AG10803 (cell line): ENCODE measurements at regions not wholly inside any gene's neighbourhood (a gene's known extent, or its start where the extent isn't known, plus 50 kb on each side); places are given as distances from the start of the nearest gene placed in this dataset.

Source experiments
- DNase-seq: peaks from one replicate; pipeline ENCODE4 v3.0.0; 2010; ENCODE audit warnings: low read depth
- H3K4me3 ChIP-seq: 2 replicates; pipeline ENCODE4 v1.5.1; 2011; ENCODE audit warnings: mild to moderate bottlenecking, low read length, control low read depth
- CTCF ChIP-seq: conservative IDR thresholded peaks from 2 replicates; pipeline ENCODE4 v1.5.1; 2011; ENCODE audit warnings: mild to moderate bottlenecking, low read length, control low read depth, inconsistent platforms

GRCh38 chr16:63195336-63195735, 1159.1 kb upstream of the CDH8 start:
- DNase-seq = no peak
- TF ChIP-seq CTCF = no peak
- H3K4me3 ChIP-seq = no peak overlapping the region

DNA sequence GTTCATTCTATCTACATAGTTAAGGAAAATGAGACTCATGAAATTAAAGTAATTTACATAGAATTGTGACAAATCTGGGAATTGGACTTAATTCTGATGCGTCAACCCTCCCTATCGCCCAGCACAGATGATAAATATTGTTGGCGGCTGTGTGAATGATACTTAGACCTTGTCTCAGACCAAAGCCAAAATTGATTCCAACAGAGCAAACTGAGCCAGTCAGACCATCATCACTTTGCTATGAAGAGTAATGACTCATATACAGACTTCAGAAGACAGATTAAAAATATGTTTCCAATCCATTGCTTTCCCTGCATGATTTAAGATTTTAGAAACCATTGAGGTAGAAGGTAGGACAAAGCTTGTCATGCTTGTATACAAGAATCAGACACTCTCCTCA, 1156.7 kb upstream of the CDH8 start:
- H3K4me3 ChIP-seq = no peak overlapping the region
- DNase-seq = no peak
- TF ChIP-seq CTCF = no peak

DNA sequence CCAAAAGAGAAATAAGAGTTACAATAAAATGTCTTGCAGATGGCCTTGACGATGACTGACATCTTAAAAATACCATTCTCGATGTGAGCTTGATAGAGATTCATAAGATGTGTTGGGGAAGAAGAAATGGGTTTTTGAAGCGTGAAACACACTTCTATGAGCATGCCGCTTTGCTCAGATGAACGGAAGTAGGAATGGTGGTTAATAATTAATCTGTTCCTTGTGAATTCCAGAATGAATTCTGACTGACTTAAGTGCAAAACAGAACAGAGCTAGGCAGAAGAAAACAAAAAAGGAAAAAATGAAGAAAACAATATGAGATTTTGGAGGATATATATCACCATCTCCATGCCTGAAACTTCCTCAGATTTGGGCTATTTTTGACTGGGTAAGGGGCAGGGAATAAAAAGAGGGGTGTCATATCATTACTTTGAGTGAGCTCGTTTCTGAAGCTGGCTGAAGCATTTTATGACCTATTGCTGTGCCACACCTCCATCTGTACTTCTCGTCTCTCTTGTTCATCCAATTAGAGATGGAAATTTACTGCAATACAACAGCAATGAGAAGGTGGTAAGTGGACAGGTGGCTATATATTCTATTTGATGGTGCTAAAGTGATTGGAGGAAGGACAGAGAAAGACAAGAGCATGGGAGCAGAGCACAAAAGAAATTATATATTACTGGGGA, 1152.0 kb upstream of the CDH8 start:
- TF ChIP-seq CTCF = no peak
- no peak overlapping the region for H3K4me3 ChIP-seq
- no peak for DNase-seq

GRCh38 chr16:63187638-63188037, 1151.4 kb upstream of the CDH8 start:
- H3K4me3 ChIP-seq = no peak overlapping the region
- DNase-seq = no peak
- TF ChIP-seq CTCF = no peak

- no peak overlapping the region for H3K4me3 ChIP-seq
- DNase-seq = no peak
- no peak for TF ChIP-seq CTCF
Observed at GRCh38 chr16:63185235-63185780, 1149.1 kb upstream of the CDH8 start.

DNA sequence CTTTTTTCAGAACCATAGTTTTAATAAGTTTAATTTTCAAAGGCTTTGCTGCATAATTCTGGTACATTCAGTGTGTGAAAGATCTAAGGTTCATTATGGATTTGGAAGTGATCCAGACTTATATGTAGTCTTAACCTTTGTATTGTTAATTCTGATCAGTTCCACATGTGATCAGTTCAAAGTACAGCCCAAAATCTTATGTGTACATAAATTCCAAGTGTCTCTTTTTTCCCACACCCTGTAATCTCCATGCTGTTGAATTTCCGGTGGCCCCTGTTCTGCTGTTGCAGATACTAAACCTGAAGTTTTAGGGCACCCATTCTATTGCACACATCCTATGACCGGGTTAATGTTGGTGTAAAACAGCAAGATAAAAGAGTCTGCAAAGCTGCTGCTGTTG, 1147.5 kb upstream of the CDH8 start:
- TF ChIP-seq CTCF = no peak
- no peak overlapping the region for H3K4me3 ChIP-seq
- no peak for DNase-seq

DNA sequence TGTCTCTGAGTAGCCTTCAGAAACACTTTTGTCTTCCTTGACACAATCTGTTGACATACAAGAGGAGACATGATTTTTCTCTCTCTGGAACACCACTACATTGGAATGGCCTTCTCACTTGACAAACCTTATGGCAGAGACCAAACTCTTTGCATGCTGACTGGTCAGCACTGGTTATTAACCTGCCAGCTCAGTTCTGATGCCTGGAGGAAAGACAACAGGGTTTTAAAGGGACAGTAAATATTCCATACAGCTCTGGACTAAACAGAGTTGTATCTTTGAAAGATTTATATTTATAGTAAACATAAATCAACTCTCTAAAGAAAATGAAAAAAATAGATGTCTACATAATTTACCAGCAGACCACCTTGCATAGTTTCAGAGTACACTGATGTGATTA, 1139.1 kb upstream of the CDH8 start:
- no peak for TF ChIP-seq CTCF
- no peak for DNase-seq
- H3K4me3 ChIP-seq = no peak overlapping the region
